SJSA1 (cell line): ENCODE measurements at regions not wholly inside any gene's neighbourhood (a gene's known extent, or its start where the extent isn't known, plus 50 kb on each side); places are given as distances from the start of the nearest gene placed in this dataset.
"Not testable (repeated sequence)": the region's sequence is repeated elsewhere in the genome, so short reads cannot be mapped to it uniquely, and the experiment has no call there.

Experiments used
- DNase-seq, 2 experiments: peaks; one replicate each; pipeline ENCODE4 v3.0.0-alpha.2; 2015 to 2020; ENCODE audit warnings: low spot score in 2 of 2, low read depth in 1 of 2
- H3K27ac ChIP-seq: fragments of 250-450 bp; sonication (Bioruptor Pico); 2 replicates; pipeline ENCODE4 v1.5.1; 2020; ENCODE audit warnings: mild to moderate bottlenecking, moderate library complexity
- H3K27me3 ChIP-seq: fragments of 250-450 bp; sonication (Bioruptor Pico); replicated peaks from 2 replicates; pipeline ENCODE4 v1.5.1; 2020; ENCODE audit warnings: mild to moderate bottlenecking, moderate library complexity
- H3K36me3 ChIP-seq: fragments of 250-450 bp; sonication (Bioruptor Pico); 2 replicates; pipeline ENCODE4 v1.5.1; 2020; ENCODE audit warnings: mild to moderate bottlenecking
- H3K4me1 ChIP-seq: fragments of 250-450 bp; sonication (Bioruptor Pico); replicated peaks from 2 replicates; pipeline ENCODE4 v1.6.1; 2021; ENCODE audit warnings: mild to moderate bottlenecking
- H3K4me3 ChIP-seq: fragments of 250-450 bp; sonication (Bioruptor Pico); 2 replicates; pipeline ENCODE4 v1.5.1; 2020; ENCODE audit warnings: mild to moderate bottlenecking
- H3K9me3 ChIP-seq: fragments of 250-450 bp; sonication (Bioruptor Pico); replicated peaks from 2 replicates; pipeline ENCODE4 v1.5.1; 2020; ENCODE audit warnings: mild to moderate bottlenecking

DNA sequence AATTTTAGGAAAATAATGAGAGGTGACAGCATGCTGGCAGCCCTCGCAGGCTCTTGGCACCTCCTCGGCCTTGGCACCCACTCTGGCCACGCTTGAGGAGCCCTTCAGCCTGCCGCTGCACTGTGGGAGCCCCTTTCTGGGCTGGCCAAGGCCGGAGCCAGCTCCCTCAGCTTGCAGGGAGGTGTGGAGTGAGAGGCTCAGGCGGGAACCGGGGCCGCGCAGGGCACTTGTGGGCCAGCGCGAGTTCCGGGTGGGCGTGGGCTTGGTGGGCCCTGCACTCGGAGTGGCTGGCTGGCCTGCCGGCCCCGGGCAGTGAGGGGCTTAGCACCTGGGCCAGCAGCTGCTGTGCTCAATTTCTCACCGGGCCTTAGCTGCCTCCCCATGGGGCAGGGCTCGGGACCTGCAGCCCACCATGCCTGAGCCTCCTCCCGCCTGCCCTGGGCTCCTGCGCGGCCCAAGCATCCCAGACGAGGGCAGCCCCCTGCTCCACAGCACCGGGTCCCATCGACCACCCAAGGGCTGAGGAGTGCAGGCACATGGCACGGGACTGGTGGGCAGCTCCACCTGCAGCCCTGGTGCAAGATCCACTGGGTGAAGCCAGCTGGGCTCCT lies 299.3 kb upstream of the MDFIC2 start:
- H3K9me3 ChIP-seq, DNase-seq, H3K4me3 ChIP-seq, H3K27me3 ChIP-seq, H3K27ac ChIP-seq, H3K36me3 ChIP-seq: not testable (repeated sequence)
- H3K4me1 ChIP-seq = peaks cover 12% of the 10 kb centered on the region

DNA sequence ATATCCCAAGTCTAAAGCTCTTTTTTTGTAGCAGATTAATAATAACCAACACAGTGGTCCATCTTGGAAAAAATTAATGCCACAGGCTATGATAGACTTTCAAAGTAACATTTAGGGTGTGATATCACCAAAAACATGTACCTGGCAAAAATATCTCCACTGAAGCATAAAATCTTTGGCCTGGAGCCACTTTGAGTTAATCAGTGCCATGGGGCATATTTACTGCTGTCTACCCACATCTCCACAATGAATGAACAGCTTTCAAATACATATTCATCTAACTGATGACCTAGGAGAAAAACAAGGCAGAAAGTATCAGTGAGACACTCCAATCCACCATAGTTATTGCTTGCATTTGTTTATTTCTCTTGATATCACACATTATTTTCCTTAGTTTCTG lies 296.0 kb upstream of the MDFIC2 start:
- Histone ChIP-seq H3K27ac (no peak overlapping the region), H3K36me3 (no peaks in the 10 kb centered on the region), H3K4me1 (peaks cover 12% of the 10 kb centered on the region), H3K9me3 (no peaks in the 10 kb centered on the region; the same call in 1 of the 2 replicates), H3K4me3 (no peak overlapping the region), H3K27me3 (no peaks in the 10 kb centered on the region)
- DNase-seq = no peak

DNA sequence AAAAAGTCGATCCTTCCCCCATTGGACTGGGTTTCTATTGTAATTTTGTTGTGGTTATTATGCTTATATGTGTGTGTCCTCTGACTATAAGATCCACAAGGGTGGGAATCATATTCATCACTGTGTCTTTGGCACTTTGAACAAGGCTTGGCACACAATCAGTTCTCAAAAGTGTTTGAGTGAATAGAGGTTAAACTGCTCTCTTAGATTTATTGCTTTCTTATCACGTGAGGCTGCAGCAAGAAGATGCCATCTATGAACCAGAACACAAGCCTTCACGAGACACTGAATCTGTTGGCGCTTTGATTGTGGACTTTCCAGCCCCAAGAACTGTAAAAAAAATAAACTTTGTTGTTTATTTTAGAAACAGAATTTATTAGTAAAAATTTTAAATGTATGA lies 295.0 kb upstream of the MDFIC2 start:
- H3K27me3 ChIP-seq = no peaks in the 10 kb centered on the region
- no peaks in the 10 kb centered on the region; the same call in 1 of the 2 replicates for H3K9me3 ChIP-seq
- no peak overlapping the region for H3K27ac ChIP-seq
- no peak overlapping the region for H3K4me3 ChIP-seq
- DNase-seq = no peak
- H3K36me3 ChIP-seq = no peaks in the 10 kb centered on the region
- peaks cover 12% of the 10 kb centered on the region for H3K4me1 ChIP-seq

DNA sequence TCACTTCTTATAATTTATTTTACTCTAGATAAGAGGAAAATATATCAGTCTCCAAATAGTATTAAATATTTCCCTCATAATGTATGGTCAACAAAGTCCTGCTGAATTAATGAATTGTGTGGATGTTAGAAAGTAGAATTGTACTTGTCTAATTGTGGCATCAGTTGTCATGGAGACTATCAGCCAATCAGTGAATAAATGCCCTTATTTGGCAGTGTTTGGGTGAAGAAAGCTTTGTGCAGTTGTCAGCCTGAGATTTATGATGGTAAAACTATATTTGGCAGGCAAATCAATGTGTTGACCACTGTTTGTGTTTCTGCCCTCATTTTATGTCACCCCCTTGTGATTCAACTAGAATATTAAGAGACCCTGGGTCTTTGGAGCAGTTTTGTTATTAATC lies 293.6 kb upstream of the MDFIC2 start:
- H3K9me3 ChIP-seq = no peaks in the 10 kb centered on the region; the same call in 1 of the 2 replicates
- H3K27ac ChIP-seq = no peak overlapping the region
- H3K36me3 ChIP-seq = no peaks in the 10 kb centered on the region
- H3K27me3 ChIP-seq = no peaks in the 10 kb centered on the region
- H3K4me3 ChIP-seq = no peak overlapping the region
- no peak for DNase-seq
- peaks cover 12% of the 10 kb centered on the region for H3K4me1 ChIP-seq

DNA sequence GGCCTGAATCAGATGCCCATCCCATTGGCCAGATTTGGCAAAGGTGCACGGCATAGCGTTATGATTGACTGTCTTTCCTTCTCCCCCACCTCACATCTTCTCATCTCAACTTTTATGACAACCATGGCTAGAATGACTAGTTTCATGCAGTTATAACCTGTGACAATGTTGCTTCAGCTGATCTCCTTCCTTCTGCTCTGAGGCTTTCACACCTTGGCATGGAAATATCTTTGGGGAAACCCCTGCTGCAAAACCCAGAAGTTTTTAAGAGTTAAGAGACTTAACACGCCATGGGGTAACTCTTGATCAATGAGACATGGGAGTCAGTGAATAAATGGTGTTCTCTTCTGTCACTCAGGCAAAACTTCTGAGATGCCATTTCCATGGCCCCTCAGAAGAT lies 290.7 kb upstream of the MDFIC2 start:
- DNase-seq = no peak
- H3K27ac ChIP-seq = no peak overlapping the region
- no peaks in the 10 kb centered on the region for H3K36me3 ChIP-seq
- H3K4me3 ChIP-seq = no peak overlapping the region
- H3K4me1 ChIP-seq = no peaks in the 10 kb centered on the region
- no peaks in the 10 kb centered on the region for H3K27me3 ChIP-seq
- H3K9me3 ChIP-seq = no peaks in the 10 kb centered on the region; the same call in 1 of the 2 replicates

DNA sequence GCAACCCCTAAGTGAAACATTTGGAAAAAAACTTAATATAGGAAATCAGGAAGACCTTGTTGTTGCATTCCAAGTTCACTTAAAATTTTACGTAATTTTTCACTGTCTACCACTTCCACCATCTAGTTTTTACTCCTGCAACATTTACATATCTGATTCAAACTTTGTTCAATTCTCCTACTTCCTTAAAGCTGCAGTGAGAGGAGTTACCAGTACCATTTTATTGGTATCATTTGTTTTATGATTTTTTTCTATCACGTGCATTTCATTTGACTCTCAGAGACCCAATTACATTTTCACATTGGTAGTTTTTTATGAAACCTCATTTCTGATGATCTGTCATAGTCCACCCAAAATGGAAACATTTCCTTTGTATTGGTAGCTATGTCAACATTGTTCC lies 284.9 kb upstream of the MDFIC2 start:
- Histone ChIP-seq H3K4me1 (no peaks in the 10 kb centered on the region), H3K4me3 (no peak overlapping the region), H3K27ac (no peak overlapping the region), H3K36me3 (no peaks in the 10 kb centered on the region), H3K27me3 (no peaks in the 10 kb centered on the region), H3K9me3 (no peaks in the 10 kb centered on the region)
- no peak for DNase-seq

DNA sequence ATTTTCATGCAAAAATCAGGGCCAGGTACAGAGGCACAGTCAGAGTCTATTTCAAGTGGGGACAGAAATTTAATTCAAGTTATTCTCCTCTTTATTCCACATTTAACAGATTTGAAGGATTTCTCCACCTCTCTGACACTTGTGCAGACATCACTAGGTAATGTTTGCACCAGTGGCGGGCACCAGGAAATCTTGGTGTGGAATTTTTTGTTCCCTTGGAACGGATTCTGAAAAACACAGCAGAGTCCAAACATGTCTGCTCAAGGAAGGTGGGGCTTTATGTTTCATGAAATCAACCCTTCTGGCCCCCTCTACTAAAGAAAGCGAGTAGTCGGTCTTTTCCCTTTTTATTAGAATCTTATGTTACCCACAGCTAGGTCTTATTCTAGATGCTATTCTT lies 271.2 kb upstream of the MDFIC2 start:
- DNase-seq = no peak
- Histone ChIP-seq H3K36me3 (no peaks in the 10 kb centered on the region), H3K4me3 (no peak overlapping the region), H3K27me3 (peaks cover 7% of the 10 kb centered on the region; the same call in 1 of the 2 replicates), H3K9me3 (no peaks in the 10 kb centered on the region), H3K27ac (no peak overlapping the region), H3K4me1 (no peaks in the 10 kb centered on the region)

DNA sequence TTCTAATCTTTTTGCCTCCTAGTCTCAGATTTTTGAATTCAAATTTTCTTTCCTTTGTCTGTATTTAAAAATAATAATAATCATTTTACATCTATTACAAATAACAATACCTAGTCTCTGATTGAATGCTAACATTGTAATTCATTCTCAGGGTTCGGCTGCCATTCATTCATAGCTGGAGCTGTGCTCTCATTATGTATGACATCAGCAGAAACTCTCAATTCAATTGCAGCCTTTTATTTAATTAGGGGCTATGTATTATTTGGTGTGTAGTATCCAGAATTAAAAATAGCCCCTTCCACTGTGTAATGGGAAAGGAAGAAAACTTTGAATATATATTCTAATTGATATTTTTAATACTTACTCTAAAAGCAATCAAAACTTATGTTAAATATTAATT lies 270.4 kb upstream of the MDFIC2 start:
- DNase-seq = no peak
- H3K4me1 ChIP-seq = no peaks in the 10 kb centered on the region
- H3K27ac ChIP-seq = no peak overlapping the region
- no peaks in the 10 kb centered on the region for H3K9me3 ChIP-seq
- peaks cover 7% of the 10 kb centered on the region; the same call in 1 of the 2 replicates for H3K27me3 ChIP-seq
- H3K36me3 ChIP-seq = no peaks in the 10 kb centered on the region
- H3K4me3 ChIP-seq = no peak overlapping the region

DNA sequence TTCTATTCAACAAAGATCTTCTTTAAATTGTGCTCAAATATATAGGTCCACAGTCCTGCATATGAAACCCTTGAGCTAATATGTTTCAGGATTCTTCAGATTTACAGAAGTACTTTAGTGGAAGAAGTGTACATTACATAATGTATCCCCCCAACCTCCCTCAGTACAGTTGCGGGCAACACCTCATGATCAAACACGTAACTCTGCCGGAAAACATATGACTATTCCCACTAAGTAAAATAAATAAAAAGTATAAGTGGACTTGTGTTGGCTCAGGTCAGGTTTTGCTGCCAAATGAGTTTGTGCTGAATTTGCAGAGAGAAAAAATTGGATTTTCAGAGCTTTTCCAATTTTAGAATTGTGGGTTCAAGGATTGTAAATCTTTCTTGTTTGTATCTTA lies 267.6 kb upstream of the MDFIC2 start:
- Histone ChIP-seq H3K9me3 (no peaks in the 10 kb centered on the region), H3K4me3 (no peak overlapping the region)

DNA sequence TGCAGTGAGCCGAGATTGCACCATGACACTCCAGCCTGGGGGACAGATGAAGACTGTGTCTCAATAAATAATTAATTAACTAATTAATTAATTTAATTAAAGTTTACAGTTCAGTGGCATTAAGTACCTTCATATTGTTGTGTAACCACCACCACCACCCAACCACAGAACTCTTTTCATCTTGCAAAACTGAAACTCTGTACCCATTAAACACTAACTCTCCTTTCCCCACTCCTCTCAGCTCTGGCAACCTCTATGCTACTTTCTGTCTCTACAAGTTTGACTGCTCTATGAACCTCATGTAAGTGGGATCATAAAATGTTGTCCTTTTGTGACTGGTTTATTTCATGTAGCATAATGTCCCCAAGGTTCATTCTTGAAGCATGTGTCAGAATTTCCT lies 259.3 kb upstream of the MDFIC2 start:
- Histone ChIP-seq H3K4me3 (no peak overlapping the region), H3K9me3 (no peaks in the 10 kb centered on the region), H3K36me3 (no peaks in the 10 kb centered on the region), H3K27me3 (no peaks in the 10 kb centered on the region), H3K4me1 (no peaks in the 10 kb centered on the region), H3K27ac (no peak overlapping the region)
- DNase-seq = no peak

More for the DNA sequence above, 267.6 kb upstream of the MDFIC2 start:
- DNase-seq = no peak
- no peaks in the 10 kb centered on the region for H3K36me3 ChIP-seq
- H3K27ac ChIP-seq = no peak overlapping the region
- H3K27me3 ChIP-seq = 0 out of 2 replicates have a peak, but pooled peaks cover 7% of the 10 kb centered on the region
- H3K4me1 ChIP-seq = no peaks in the 10 kb centered on the region

DNA sequence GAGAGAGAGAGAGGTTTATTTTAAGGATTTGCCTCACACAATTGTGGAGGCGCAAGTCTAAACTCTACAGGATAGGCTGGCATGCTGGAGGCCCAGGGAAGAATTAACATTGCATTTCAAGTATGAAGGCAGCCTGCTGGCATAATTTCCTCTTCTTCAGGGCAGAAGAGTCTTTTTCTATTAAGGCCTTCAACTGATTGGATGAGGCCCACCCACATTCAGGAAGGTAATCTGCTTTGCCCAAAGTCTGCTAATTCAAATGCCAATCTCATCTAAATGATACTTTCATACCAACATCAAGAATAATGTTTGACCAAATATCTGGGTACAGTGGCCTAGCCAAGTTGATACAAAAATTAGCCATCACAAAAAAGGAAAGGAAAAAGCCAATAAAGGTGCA lies 258.1 kb upstream of the MDFIC2 start:
- H3K4me3 ChIP-seq = no peak overlapping the region
- no peaks in the 10 kb centered on the region for H3K36me3 ChIP-seq
- no peaks in the 10 kb centered on the region for H3K4me1 ChIP-seq
- no peak for DNase-seq
- H3K27me3 ChIP-seq = no peaks in the 10 kb centered on the region
- no peak overlapping the region for H3K27ac ChIP-seq
- no peaks in the 10 kb centered on the region for H3K9me3 ChIP-seq

DNA sequence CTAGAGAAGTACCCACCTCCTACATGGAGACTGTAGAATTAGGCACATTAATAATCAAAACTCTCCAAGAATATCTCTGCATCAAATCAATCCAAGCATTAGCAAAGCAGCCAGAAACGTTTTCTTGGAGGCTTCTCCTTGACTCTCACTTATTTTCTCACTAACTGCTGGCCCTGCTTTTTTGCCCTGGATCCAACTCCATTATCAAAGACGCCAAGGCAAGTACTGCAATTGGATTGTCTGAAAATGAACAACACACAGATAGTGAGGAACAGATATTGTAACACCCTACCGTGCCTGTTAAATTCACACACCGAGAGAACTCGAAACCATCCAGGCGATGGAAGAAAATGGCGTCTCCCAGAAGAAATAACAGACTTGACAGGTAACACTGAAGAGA lies 256.2 kb upstream of the MDFIC2 start:
- Histone ChIP-seq H3K36me3 (no peaks in the 10 kb centered on the region), H3K4me3 (no peak overlapping the region), H3K27ac (no peak overlapping the region), H3K9me3 (no peaks in the 10 kb centered on the region), H3K27me3 (no peaks in the 10 kb centered on the region), H3K4me1 (no peaks in the 10 kb centered on the region)
- no peak for DNase-seq

DNA sequence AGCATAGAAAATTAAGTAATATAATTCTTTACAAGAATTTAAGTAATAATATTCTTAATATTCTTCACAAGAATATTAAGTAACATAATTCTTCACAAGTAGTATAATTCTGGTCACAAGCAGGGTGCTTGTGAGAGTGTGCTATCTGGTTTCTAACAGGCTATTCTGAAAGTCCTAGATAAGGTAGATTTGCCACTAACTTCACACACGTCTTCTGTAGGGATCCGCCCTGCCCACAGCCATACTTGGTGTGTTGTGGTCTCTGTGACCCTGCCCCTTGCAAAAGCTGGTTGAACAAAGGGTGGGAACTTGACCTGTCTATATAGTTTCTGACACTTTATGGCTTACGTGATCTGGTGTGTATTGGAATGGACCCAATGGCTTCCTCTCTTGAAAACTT lies 253.4 kb upstream of the MDFIC2 start:
- DNase-seq = no peak
- Histone ChIP-seq H3K4me3 (no peak overlapping the region), H3K4me1 (no peaks in the 10 kb centered on the region), H3K27me3 (no peaks in the 10 kb centered on the region), H3K36me3 (no peaks in the 10 kb centered on the region), H3K9me3 (no peaks in the 10 kb centered on the region), H3K27ac (no peak overlapping the region)

DNA sequence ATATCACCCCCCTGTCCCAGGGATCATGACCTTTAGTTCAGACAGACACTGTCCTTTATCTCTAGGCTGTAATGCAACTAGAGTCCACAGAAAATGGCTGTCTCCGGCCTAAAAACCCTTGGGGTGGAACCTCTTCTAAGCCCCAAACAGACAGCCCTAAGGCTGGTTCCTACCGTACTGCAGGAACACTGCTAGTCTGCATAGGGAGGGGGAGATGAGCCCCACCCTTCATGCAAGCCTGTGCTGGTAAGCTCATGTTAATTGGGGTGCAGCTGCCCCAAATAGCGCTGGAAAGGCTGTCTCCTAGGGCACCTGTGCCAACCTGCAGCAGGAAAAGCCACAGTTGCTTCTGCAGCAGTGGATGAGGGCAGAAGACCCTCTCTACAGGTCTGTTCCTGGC lies 252.1 kb upstream of the MDFIC2 start:
- DNase-seq = no peak
- Histone ChIP-seq H3K9me3 (no peaks in the 10 kb centered on the region), H3K4me1 (no peaks in the 10 kb centered on the region), H3K4me3 (no peak overlapping the region), H3K27me3 (no peaks in the 10 kb centered on the region), H3K36me3 (no peaks in the 10 kb centered on the region), H3K27ac (no peak overlapping the region)

DNA sequence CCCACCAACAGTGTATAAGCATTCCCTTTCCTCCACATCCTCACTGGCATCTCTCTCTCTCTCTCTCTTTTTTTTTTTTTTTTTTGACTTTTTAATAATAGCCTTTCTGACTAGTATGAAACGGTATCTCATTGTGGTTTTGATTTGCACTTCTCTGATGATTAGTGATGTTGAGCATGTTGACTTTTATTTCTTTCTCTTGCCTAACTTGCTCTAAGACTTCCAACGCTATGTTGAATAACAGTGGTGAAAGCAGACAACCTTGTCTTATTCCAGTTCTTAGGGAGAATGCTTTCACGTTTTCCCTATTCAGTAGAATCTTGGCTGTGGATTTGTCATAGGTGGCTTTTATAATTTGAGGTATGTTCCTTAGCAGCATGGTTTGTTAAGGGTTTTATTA lies 249.4 kb upstream of the MDFIC2 start:
- H3K27ac ChIP-seq = no peak overlapping the region
- no peak for DNase-seq
- no peak overlapping the region for H3K4me3 ChIP-seq

More for the DNA sequence above, 249.4 kb upstream of the MDFIC2 start:
- Histone ChIP-seq H3K4me1 (no peaks in the 10 kb centered on the region), H3K27me3 (no peaks in the 10 kb centered on the region), H3K36me3 (no peaks in the 10 kb centered on the region), H3K9me3 (no peaks in the 10 kb centered on the region)
